Thoracic aorta (tissue), 2 donors: ENCODE measurements at regions not wholly inside any gene's neighbourhood (a gene's known extent, or its start where the extent isn't known, plus 50 kb on each side); places are given as distances from the start of the nearest gene placed in this dataset.

Experiments
- ATAC-seq: fragments of 150-250 bp; one replicate; pipeline ENCODE4 v1.8.0; 2017; ENCODE audit warnings: low read depth; ENCODE audit not compliant: insufficient number of reproducible peaks, low FRiP score
- DNase-seq: peaks from one replicate; pipeline ENCODE4 v3.0.0-alpha.2; 2020; ENCODE audit warnings: low spot score
- H3K27ac ChIP-seq, 2 donors: fragments of 200-600 bp; sonication (generic); 1 replicate in 1 of 2; 2 replicates in 1 of 2; pipeline ENCODE4 v1.5.1; 2016; ENCODE audit warnings: mild to moderate bottlenecking in 2 of 2, moderate library complexity in 2 of 2
- H3K27me3 ChIP-seq: fragments of 200-600 bp; sonication (generic); replicated peaks from 2 replicates; pipeline ENCODE4 v1.6.0; 2016; ENCODE audit warnings: mild to moderate bottlenecking; ENCODE audit not compliant: insufficient read depth
- H3K36me3 ChIP-seq: fragments of 200-600 bp; sonication (generic); one replicate; pipeline ENCODE4 v1.5.1; 2016
- H3K4me1 ChIP-seq, 2 donors: fragments of 200-600 bp; sonication (generic); 1 replicate in 1 of 2; 2 replicates in 1 of 2; pipeline versions ENCODE4 v1.5.1 to v1.6.0; 2016; ENCODE audit warnings: low read depth in 2 of 2, mild to moderate bottlenecking in 1 of 2; ENCODE audit not compliant: control insufficient read depth in 1 of 2
- H3K4me3 ChIP-seq: fragments of 200-600 bp; sonication (generic); 2 replicates; pipeline ENCODE4 v1.5.1; 2016; ENCODE audit warnings: mild to moderate bottlenecking
- H3K9me3 ChIP-seq: fragments of 200-600 bp; sonication (generic); 2 replicates; pipeline ENCODE4 v1.5.1; 2016
- CTCF ChIP-seq: fragments of 200-600 bp; sonication (generic); IDR thresholded peaks from one replicate; pipeline ENCODE4 v1.5.1; 2019; ENCODE audit warnings: antibody characterized with exemption

DNA sequence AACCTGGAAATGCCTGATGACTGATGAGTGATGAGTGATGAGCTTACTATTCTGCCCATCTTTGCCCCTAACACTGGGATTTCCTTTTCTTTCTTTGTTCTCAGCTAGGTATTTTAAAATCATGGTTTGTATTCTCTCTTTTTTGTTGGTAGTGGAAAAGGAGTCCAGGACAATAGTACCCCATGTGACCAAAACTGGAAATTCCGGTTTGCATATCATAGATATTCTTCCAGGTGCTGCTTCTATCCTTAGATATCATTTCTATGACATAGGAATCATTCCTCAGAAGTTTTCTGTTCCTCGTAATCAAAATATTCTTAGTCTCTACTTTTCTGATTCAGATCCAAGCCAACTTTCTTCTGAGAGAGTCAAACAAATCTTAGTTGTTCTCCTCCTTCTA, 320.5 kb upstream of the TET2 start:
- ATAC-seq, result no peak
- no peaks in the 10 kb centered on the region for H3K9me3 ChIP-seq
- TF ChIP-seq CTCF, result no peak

GRCh38 chr4:104829761-104830160, 316.9 kb upstream of the TET2 start:
- H3K4me3 ChIP-seq, result no peak overlapping the region
- DNase-seq (no peak), ATAC-seq (no peak)
- no peaks in the 10 kb centered on the region for H3K36me3 ChIP-seq
- H3K4me1 ChIP-seq, result no peaks in the 10 kb centered on the region
- no peak for TF ChIP-seq CTCF
- H3K9me3 ChIP-seq, result no peaks in the 10 kb centered on the region
- H3K27ac ChIP-seq, result no peak overlapping the region
- H3K27me3 ChIP-seq, result no peaks in the 10 kb centered on the region

More for the DNA sequence above, 320.5 kb upstream of the TET2 start:
- no peaks in the 10 kb centered on the region for H3K4me1 ChIP-seq
- no peak overlapping the region for H3K27ac ChIP-seq
- no peaks in the 10 kb centered on the region for H3K36me3 ChIP-seq
- H3K27me3 ChIP-seq, result no peaks in the 10 kb centered on the region
- DNase-seq, result no peak
- no peak overlapping the region for H3K4me3 ChIP-seq

DNA sequence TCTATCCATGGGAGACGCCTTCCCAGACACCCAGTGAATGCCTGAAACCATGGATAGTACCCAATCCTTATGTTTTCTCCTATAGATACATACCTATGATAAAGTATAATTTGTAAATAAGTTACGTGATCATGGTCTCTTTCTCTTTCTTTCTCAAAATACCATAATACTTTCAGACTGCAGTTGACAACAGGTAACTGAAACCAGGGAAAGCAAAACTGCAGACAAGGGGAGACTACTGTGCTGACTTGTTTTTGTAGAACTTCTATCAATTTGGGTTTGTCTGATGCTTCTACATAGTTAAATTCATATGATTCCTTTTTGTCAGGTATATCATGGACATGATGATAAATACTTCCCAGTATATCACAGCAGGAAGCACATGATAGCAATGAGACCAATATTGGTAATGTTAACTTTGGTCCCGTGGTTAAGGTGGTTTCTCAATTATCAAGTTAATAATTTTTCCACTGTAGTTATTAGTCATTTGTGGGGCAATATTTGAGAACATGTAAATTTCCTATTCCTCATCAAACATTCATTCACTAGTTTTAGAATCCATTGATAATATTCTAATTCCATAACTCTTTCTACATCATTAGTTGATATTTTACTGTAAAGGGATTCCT, 298.0 kb upstream of the TET2 start:
- no peak for TF ChIP-seq CTCF
- H3K36me3 ChIP-seq, result no peaks in the 10 kb centered on the region
- H3K27me3 ChIP-seq, result no peaks in the 10 kb centered on the region
- H3K4me1 ChIP-seq, result no peaks in the 10 kb centered on the region
- DNase-seq (no peak), ATAC-seq (no peak)
- no peak overlapping the region for H3K4me3 ChIP-seq
- H3K9me3 ChIP-seq, result no peaks in the 10 kb centered on the region
- H3K27ac ChIP-seq, result no peak overlapping the region

- Histone ChIP-seq H3K9me3 (no peaks in the 10 kb centered on the region), H3K4me1 (no peaks in the 10 kb centered on the region), H3K36me3 (no peaks in the 10 kb centered on the region), H3K27me3 (no peaks in the 10 kb centered on the region), H3K27ac (no peak overlapping the region), H3K4me3 (no peak overlapping the region)
- no peak for TF ChIP-seq CTCF
- no peak for ATAC-seq
- no peak for DNase-seq
Observed at GRCh38 chr4:104859601-104860237, 287.0 kb upstream of the TET2 start.

GRCh38 chr4:104860238-104861123, 286.2 kb upstream of the TET2 start:
- no peak for DNase-seq

More at GRCh38 chr4:104860238-104861123, 286.2 kb upstream of the TET2 start:
- no peak for ATAC-seq
- TF ChIP-seq CTCF, result peak; percentile 88
- Histone ChIP-seq H3K9me3 (no peaks in the 10 kb centered on the region), H3K27me3 (no peaks in the 10 kb centered on the region), H3K36me3 (no peaks in the 10 kb centered on the region), H3K4me3 (no peak overlapping the region), H3K27ac (no peak overlapping the region), H3K4me1 (no peaks in the 10 kb centered on the region)
